Transverse colon (tissue), 4 donors: ENCODE measurements at regions not wholly inside any gene's neighbourhood (a gene's known extent, or its start where the extent isn't known, plus 50 kb on each side); places are given as distances from the start of the nearest gene placed in this dataset.

Experiments used
- DNase-seq: peaks from one replicate; pipeline ENCODE4 v3.0.0-alpha.2; 2019
- H3K27ac ChIP-seq, 4 donors: fragments of 200-600 bp; sonication (generic); 2 replicates each; pipeline ENCODE4 v1.5.1; 2016 to 2018; ENCODE audit warnings: inconsistent platforms in 4 of 4
- H3K27me3 ChIP-seq: fragments of 200-600 bp; sonication (generic); 2 replicates; pipeline ENCODE4 v1.5.1; 2017; ENCODE audit warnings: inconsistent platforms
- H3K36me3 ChIP-seq, 4 donors: fragments of 200-600 bp; sonication (generic); 2 replicates each; pipeline ENCODE4 v1.5.1; 2017 to 2019; ENCODE audit warnings: inconsistent platforms in 4 of 4
- H3K4me1 ChIP-seq, 4 donors: fragments of 200-600 bp; sonication (generic); 2 replicates each; pipeline ENCODE4 v1.5.1; 2017 to 2020; ENCODE audit warnings: inconsistent platforms in 4 of 4
- H3K4me3 ChIP-seq, 4 donors: fragments of 200-600 bp; sonication (generic); 1 replicate in 1 of 4; 2 replicates in 3 of 4; pipeline versions ENCODE4 v1.5.1 to v1.6.1; 2017 to 2019; ENCODE audit warnings: inconsistent platforms in 4 of 4
- H3K9me3 ChIP-seq, 2 donors: fragments of 200-600 bp; sonication (generic); 2 replicates each; pipeline ENCODE4 v1.5.1; 2017 to 2019; ENCODE audit warnings: inconsistent platforms in 2 of 2
- EP300 ChIP-seq: sonication (generic); formaldehyde crosslinking; IDR thresholded peaks from one replicate; pipeline ENCODE4 v1.6.1; 2017; ENCODE audit warnings: antibody characterized with exemption, low read depth
- POLR2A ChIP-seq: fragments of 450-650 bp; IDR thresholded peaks from one replicate; pipeline ENCODE4 v1.6.1; 2016; ENCODE audit warnings: antibody characterized with exemption, mild to moderate bottlenecking, moderate library complexity
- POLR2AphosphoS5 ChIP-seq, 3 donors: sonication (generic); formaldehyde crosslinking; IDR thresholded peaks; one replicate each; pipeline ENCODE4 v1.6.1; 2016; ENCODE audit warnings: antibody characterized with exemption in 3 of 3
- WGBS, 2 donors: methylation state at CpG; one replicate each; pipeline ENCODE4 v1.1.5; 2018; ENCODE audit warnings: low coverage in 1 of 2; 5-methylcytosine and 5-hydroxymethylcytosine counted together
- in situ Hi-C, 4 donors: fragments of 200-750 bp; cut with MboI; loops; one replicate each; pipeline versions ENCODE4 v1.15.0 to v1.15.1; 2017; ENCODE audit warnings: low sequenced_read_pairs in 3 of 4, low pct_ligation_motif_present in 1 of 4, low pct_unique_long_range_greater_than_20kb in 1 of 4
- intact Hi-C: fragments of 100-400 bp; cut with DNase I; formaldehyde crosslinking; loops from one replicate; pipeline ENCODE4 v1.15.1; 2023; ENCODE audit warnings: low total_unique reads
- TF ChIP-seq, protein P1 (sequence below), 5 experiments: fragments of 200-600 bp in 3 of 5; fragments of 450-650 bp in 2 of 5; sonication (generic) in 3 of 5; IDR thresholded peaks; 1 replicate in 2 of 5; 2 replicates in 3 of 5; pipeline ENCODE4 v1.5.1; 2016 to 2017; ENCODE audit warnings: antibody characterized with exemption in 5 of 5, inconsistent platforms in 3 of 5, mild to moderate bottlenecking in 2 of 5, moderate library complexity in 1 of 5

DNA sequence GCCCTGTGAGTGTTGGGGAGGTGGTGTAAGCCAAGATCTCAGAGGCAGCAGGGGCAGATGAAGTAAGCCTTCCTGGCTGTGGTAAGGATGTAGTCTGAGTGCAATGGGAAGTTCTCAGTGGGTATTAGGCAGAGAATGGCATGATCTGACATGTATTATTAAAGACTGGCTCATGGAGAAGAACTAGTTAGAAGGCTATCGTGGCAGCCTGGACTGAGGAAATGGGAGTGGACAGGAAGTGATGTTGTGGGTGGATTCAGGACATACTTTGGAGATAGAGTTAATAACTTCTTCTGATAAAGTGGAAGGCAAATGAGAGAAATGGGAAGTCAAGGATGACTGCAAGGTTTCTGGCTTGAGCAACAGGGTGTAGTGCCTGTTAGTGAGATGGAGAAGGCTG, 250.9 kb upstream of the CFAP20DC start:
- DNase-seq = no peak
- H3K27ac ChIP-seq = no peak overlapping the region
- TF ChIP-seq, protein P1, sequence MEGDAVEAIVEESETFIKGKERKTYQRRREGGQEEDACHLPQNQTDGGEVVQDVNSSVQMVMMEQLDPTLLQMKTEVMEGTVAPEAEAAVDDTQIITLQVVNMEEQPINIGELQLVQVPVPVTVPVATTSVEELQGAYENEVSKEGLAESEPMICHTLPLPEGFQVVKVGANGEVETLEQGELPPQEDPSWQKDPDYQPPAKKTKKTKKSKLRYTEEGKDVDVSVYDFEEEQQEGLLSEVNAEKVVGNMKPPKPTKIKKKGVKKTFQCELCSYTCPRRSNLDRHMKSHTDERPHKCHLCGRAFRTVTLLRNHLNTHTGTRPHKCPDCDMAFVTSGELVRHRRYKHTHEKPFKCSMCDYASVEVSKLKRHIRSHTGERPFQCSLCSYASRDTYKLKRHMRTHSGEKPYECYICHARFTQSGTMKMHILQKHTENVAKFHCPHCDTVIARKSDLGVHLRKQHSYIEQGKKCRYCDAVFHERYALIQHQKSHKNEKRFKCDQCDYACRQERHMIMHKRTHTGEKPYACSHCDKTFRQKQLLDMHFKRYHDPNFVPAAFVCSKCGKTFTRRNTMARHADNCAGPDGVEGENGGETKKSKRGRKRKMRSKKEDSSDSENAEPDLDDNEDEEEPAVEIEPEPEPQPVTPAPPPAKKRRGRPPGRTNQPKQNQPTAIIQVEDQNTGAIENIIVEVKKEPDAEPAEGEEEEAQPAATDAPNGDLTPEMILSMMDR (IDR thresholded peaks at IDR 0.05) = no peak
- TF ChIP-seq POLR2A (no peak), EP300 (no peak), POLR2AphosphoS5 (IDR thresholded peaks at IDR 0.05) (no peak)
- no peaks in the 10 kb centered on the region for H3K4me1 ChIP-seq
- in situ Hi-C loops = no loop called here
- H3K9me3 ChIP-seq = no peaks in the 10 kb centered on the region
- intact Hi-C loops = no loop called here
- H3K36me3 ChIP-seq = no peaks in the 10 kb centered on the region
- 60 to 63% methylated on average over 1 of the region's 1 CpG for WGBS, 2 donors
- H3K27me3 ChIP-seq = no peaks in the 10 kb centered on the region
- H3K4me3 ChIP-seq = no peak overlapping the region

- intact Hi-C loops (no loop called here), in situ Hi-C loops (no loop called here)
- DNase-seq = no peak
- Histone ChIP-seq H3K36me3 (no peaks in the 10 kb centered on the region), H3K27me3 (no peaks in the 10 kb centered on the region), H3K27ac (no peak overlapping the region), H3K4me3 (no peak overlapping the region), H3K4me1 (no peaks in the 10 kb centered on the region), H3K9me3 (no peaks in the 10 kb centered on the region)
- TF ChIP-seq POLR2A (no peak), EP300 (no peak), POLR2AphosphoS5 (IDR thresholded peaks at IDR 0.05) (no peak)
- TF ChIP-seq, protein P1 (IDR thresholded peaks at IDR 0.05) = no peak
- WGBS, 2 donors = 87 to 97% methylated on average over 2 of the region's 2 CpGs
Measured at GRCh38 chr3:59299561-59299960, 249.7 kb upstream of the CFAP20DC start.

GRCh38 chr3:59290358-59290757, 240.5 kb upstream of the CFAP20DC start:
- H3K9me3 ChIP-seq = peaks cover 0 to 3% of the 10 kb centered on the region in 2 donors
- H3K27me3 ChIP-seq = no peaks in the 10 kb centered on the region
- TF ChIP-seq EP300 = no peak
- TF ChIP-seq, protein P1 (IDR thresholded peaks at IDR 0.05) = no peak
- no peak for TF ChIP-seq POLR2AphosphoS5 (IDR thresholded peaks at IDR 0.05)
- TF ChIP-seq POLR2A = no peak
- intact Hi-C loops = no loop called here
- H3K4me3 ChIP-seq = no peak overlapping the region
- no peak for DNase-seq
- no peak overlapping the region for H3K27ac ChIP-seq
- in situ Hi-C loops = no loop called here
- no peaks in the 10 kb centered on the region for H3K4me1 ChIP-seq
- no peaks in the 10 kb centered on the region for H3K36me3 ChIP-seq

DNA sequence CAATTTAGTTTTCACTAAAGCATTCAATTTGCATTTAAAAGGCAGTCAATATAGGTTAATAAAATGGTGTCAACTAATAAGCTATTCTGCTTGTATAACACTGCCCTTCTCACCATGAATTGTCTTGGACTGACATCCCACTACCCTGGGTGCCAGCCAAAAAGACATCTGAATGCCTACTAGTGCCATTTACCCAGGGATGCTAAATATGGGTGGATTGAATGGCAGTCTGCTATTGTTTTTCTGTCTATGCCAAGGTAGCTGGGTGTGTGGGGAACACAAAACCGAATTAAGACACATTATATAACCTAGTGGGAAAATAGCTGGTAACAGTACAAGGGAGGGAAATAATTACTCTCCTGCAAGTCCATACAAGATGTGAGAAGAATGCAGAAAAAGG, 240.0 kb upstream of the CFAP20DC start:
- intact Hi-C loops = no loop called here
- no peak for DNase-seq
- H3K27ac ChIP-seq = no peak overlapping the region
- H3K27me3 ChIP-seq = no peaks in the 10 kb centered on the region
- H3K4me3 ChIP-seq = no peak overlapping the region
- H3K4me1 ChIP-seq = no peaks in the 10 kb centered on the region
- WGBS, 2 donors = 87 to 91% methylated on average over 1 of the region's 1 CpG
- H3K36me3 ChIP-seq = no peaks in the 10 kb centered on the region
- TF ChIP-seq POLR2A (no peak), EP300 (no peak), POLR2AphosphoS5 (IDR thresholded peaks at IDR 0.05) (no peak)
- TF ChIP-seq, protein P1 (IDR thresholded peaks at IDR 0.05) = no peak
- in situ Hi-C loops = no loop called here
- peaks cover 0 to 3% of the 10 kb centered on the region in 2 donors for H3K9me3 ChIP-seq
